GM18520 (cell line): ENCODE measurements at regions not wholly inside any gene's neighbourhood (a gene's known extent, or its start where the extent isn't known, plus 50 kb on each side); places are given as distances from the start of the nearest gene placed in this dataset.

ENCODE experiments used
- ATAC-seq: cut with Tn5 transposase; IDR thresholded peaks from one replicate; pipeline ENCODE4 v1.9.1; 2021; ENCODE audit not compliant: unreplicated experiment

- no peak for ATAC-seq
Measured at GRCh38 chr13:24107955-24108614, 52.4 kb upstream of the SPATA13 start.

GRCh38 chr13:24108615-24108965 is 51.9 kb upstream of the SPATA13 start:
- no peak for ATAC-seq

GRCh38 chr13:24110011-24110410 is 50.5 kb upstream of the SPATA13 start:
- ATAC-seq = no peak
